Neural cell (in vitro differentiated cells): ENCODE measurements at regions not wholly inside any gene's neighbourhood (a gene's known extent, or its start where the extent isn't known, plus 50 kb on each side); places are given as distances from the start of the nearest gene placed in this dataset.

Source experiments
- H2AFZ ChIP-seq: fragments of 200-600, 300-800 bp; sonication (generic), shearing (Covaris generic); 2 replicates; pipeline ENCODE4 v1.6.0; 2014; ENCODE audit warnings: low read depth, mild to moderate bottlenecking, antibody characterized with exemption, low read length, moderate library complexity
- H3F3A ChIP-seq: fragments of 200-600 bp; shearing (Covaris generic); 2 replicates; pipeline ENCODE4 v1.6.1; 2016; ENCODE audit warnings: mild to moderate bottlenecking, moderate library complexity, mixed read lengths, antibody characterized with exemption, low read length; ENCODE audit not compliant: insufficient read depth, poor library complexity, severe bottlenecking
- H3K27ac ChIP-seq: fragments of 200-600, 300-800 bp; sonication (generic), shearing (Covaris generic); 2 replicates; pipeline ENCODE4 v1.5.1; 2014; ENCODE audit warnings: mild to moderate bottlenecking, low read length, moderate library complexity
- H3K27me3 ChIP-seq: fragments of 300-800, 200-600 bp; sonication (generic), shearing (Covaris generic); 2 replicates; pipeline ENCODE4 v1.6.0; 2014; ENCODE audit warnings: mild to moderate bottlenecking, low read depth, low read length, moderate library complexity; ENCODE audit not compliant: insufficient read depth
- H3K36me3 ChIP-seq: fragments of 300-800, 200-600 bp; sonication (generic), shearing (Covaris generic); 2 replicates; pipeline ENCODE4 v1.5.1; 2014; ENCODE audit warnings: mild to moderate bottlenecking, antibody characterized with exemption, low read length, moderate library complexity; ENCODE audit not compliant: insufficient read depth
- H3K4me2 ChIP-seq: fragments of 300-800, 200-600 bp; sonication (generic), shearing (Covaris generic); 2 replicates; pipeline ENCODE4 v1.6.0; 2014; ENCODE audit warnings: mild to moderate bottlenecking, low read length
- H3K4me3 ChIP-seq: fragments of 300-800, 200-600 bp; sonication (generic), shearing (Covaris generic); 2 replicates; pipeline ENCODE4 v1.5.1; 2014; ENCODE audit warnings: mild to moderate bottlenecking, low read length, moderate library complexity
- H3K79me2 ChIP-seq: fragments of 200-600 bp; shearing (Covaris generic); replicated peaks from 2 replicates; pipeline ENCODE4 v1.6.0; 2014; ENCODE audit warnings: mild to moderate bottlenecking, low read length, moderate library complexity; ENCODE audit not compliant: insufficient read depth
- H3K9ac ChIP-seq: fragments of 300-800, 200-600 bp; sonication (generic), shearing (Covaris generic); 2 replicates; pipeline ENCODE4 v1.6.1; 2016; ENCODE audit warnings: mild to moderate bottlenecking, low read length, mixed read lengths
- H3K9me2 ChIP-seq: fragments of 200-600 bp; shearing (Covaris generic); 2 replicates; pipeline ENCODE4 v1.6.1; 2016; ENCODE audit warnings: mild to moderate bottlenecking, low read length, mixed read lengths; ENCODE audit not compliant: insufficient read depth
- H3K9me3 ChIP-seq: fragments of 200-600, 300-800 bp; sonication (generic), shearing (Covaris generic); 2 replicates; pipeline ENCODE4 v1.6.1; 2016; ENCODE audit warnings: mild to moderate bottlenecking, mixed run types, low read length, moderate library complexity, mixed read lengths
- H4K20me1 ChIP-seq: fragments of 200-600 bp; shearing (Covaris generic); 2 replicates; pipeline ENCODE4 v1.6.1; 2016; ENCODE audit warnings: mild to moderate bottlenecking, mixed run types; ENCODE audit not compliant: insufficient read depth
- EP300 ChIP-seq: fragments of 450-650 bp; conservative IDR thresholded peaks from 2 replicates; pipeline ENCODE4 v1.6.1; 2014; ENCODE audit warnings: antibody characterized with exemption, mild to moderate bottlenecking, moderate library complexity; ENCODE audit not compliant: poor library complexity, severe bottlenecking
- EZH2 ChIP-seq: fragments of 200-600, 300-800 bp; shearing (Covaris generic), sonication (generic); IDR thresholded peaks from 2 replicates; pipeline ENCODE4 v1.6.1; 2014; ENCODE audit warnings: antibody characterized with exemption, low read length, borderline replicate concordance, mild to moderate bottlenecking; ENCODE audit not compliant: insufficient read depth, poor library complexity, severe bottlenecking
- MXI1 ChIP-seq: fragments of 450-650 bp; conservative IDR thresholded peaks from 2 replicates; pipeline ENCODE4 v1.6.1; 2014; ENCODE audit warnings: antibody characterized with exemption, mild to moderate bottlenecking; ENCODE audit not compliant: poor library complexity, severe bottlenecking
- POLR2AphosphoS5 ChIP-seq: IDR thresholded peaks from 2 replicates; pipeline ENCODE4 v1.6.1; 2012
- RAD21 ChIP-seq: fragments of 450-650 bp; conservative IDR thresholded peaks from 2 replicates; pipeline ENCODE4 v1.6.1; 2014; ENCODE audit warnings: antibody characterized with exemption, mild to moderate bottlenecking, moderate library complexity
- SMC3 ChIP-seq: fragments of 450-650 bp; conservative IDR thresholded peaks from 2 replicates; pipeline ENCODE4 v1.6.1; 2014; ENCODE audit warnings: antibody characterized with exemption, mild to moderate bottlenecking, moderate library complexity; ENCODE audit not compliant: poor library complexity
- TAF1 ChIP-seq: IDR thresholded peaks from 2 replicates; pipeline ENCODE4 v1.6.1; 2012; ENCODE audit warnings: low read depth
- TF ChIP-seq, protein P1 (sequence below): fragments of 450-650 bp; IDR thresholded peaks from 2 replicates; pipeline ENCODE4 v1.5.1; 2014; ENCODE audit warnings: antibody characterized with exemption, mild to moderate bottlenecking, moderate library complexity; ENCODE audit not compliant: poor library complexity, severe bottlenecking
- TF ChIP-seq, protein P2 (sequence below): IDR thresholded peaks from 2 replicates; pipeline ENCODE4 v1.6.1; 2012; ENCODE audit warnings: borderline replicate concordance

DNA sequence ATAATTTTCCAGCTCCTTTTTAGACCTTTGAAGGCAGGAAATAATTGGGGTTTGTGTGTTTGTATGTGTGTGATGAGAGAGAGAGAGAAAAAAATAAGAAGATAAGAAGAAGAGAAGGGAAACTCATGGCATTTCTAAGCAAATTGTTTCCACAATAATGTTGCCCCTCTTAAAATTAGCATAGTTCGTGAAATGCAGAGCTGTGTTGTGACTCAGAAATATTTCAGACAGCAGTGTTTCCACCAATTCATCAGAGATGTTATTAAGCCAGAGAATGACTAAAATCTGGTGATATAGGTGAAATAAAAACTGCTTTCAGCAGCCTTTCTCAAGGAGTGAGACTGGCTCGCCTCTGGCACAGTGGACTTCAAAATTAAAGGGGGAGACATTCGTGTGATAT is 65.9 kb upstream of the ARHGAP5 start:
- H3K36me3 ChIP-seq = no peaks in the 10 kb centered on the region
- no peak overlapping the region for H3K27ac ChIP-seq
- H2AFZ ChIP-seq = no peak overlapping the region
- no peaks in the 10 kb centered on the region for H3F3A ChIP-seq
- TF ChIP-seq MXI1 (no peak), EP300 (no peak), SMC3 (no peak), TAF1 (no peak), RAD21 (no peak), POLR2AphosphoS5 (no peak), EZH2 (no peak)
- TF ChIP-seq, protein P1, sequence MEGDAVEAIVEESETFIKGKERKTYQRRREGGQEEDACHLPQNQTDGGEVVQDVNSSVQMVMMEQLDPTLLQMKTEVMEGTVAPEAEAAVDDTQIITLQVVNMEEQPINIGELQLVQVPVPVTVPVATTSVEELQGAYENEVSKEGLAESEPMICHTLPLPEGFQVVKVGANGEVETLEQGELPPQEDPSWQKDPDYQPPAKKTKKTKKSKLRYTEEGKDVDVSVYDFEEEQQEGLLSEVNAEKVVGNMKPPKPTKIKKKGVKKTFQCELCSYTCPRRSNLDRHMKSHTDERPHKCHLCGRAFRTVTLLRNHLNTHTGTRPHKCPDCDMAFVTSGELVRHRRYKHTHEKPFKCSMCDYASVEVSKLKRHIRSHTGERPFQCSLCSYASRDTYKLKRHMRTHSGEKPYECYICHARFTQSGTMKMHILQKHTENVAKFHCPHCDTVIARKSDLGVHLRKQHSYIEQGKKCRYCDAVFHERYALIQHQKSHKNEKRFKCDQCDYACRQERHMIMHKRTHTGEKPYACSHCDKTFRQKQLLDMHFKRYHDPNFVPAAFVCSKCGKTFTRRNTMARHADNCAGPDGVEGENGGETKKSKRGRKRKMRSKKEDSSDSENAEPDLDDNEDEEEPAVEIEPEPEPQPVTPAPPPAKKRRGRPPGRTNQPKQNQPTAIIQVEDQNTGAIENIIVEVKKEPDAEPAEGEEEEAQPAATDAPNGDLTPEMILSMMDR = no peak
- TF ChIP-seq, protein P2, sequence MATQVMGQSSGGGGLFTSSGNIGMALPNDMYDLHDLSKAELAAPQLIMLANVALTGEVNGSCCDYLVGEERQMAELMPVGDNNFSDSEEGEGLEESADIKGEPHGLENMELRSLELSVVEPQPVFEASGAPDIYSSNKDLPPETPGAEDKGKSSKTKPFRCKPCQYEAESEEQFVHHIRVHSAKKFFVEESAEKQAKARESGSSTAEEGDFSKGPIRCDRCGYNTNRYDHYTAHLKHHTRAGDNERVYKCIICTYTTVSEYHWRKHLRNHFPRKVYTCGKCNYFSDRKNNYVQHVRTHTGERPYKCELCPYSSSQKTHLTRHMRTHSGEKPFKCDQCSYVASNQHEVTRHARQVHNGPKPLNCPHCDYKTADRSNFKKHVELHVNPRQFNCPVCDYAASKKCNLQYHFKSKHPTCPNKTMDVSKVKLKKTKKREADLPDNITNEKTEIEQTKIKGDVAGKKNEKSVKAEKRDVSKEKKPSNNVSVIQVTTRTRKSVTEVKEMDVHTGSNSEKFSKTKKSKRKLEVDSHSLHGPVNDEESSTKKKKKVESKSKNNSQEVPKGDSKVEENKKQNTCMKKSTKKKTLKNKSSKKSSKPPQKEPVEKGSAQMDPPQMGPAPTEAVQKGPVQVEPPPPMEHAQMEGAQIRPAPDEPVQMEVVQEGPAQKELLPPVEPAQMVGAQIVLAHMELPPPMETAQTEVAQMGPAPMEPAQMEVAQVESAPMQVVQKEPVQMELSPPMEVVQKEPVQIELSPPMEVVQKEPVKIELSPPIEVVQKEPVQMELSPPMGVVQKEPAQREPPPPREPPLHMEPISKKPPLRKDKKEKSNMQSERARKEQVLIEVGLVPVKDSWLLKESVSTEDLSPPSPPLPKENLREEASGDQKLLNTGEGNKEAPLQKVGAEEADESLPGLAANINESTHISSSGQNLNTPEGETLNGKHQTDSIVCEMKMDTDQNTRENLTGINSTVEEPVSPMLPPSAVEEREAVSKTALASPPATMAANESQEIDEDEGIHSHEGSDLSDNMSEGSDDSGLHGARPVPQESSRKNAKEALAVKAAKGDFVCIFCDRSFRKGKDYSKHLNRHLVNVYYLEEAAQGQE = no peak
- H4K20me1 ChIP-seq = no peaks in the 10 kb centered on the region
- no peaks in the 10 kb centered on the region for H3K79me2 ChIP-seq
- H3K4me3 ChIP-seq = no peak overlapping the region
- no peak overlapping the region for H3K4me2 ChIP-seq
- H3K27me3 ChIP-seq = no peaks in the 10 kb centered on the region
- no peaks in the 10 kb centered on the region for H3K9me2 ChIP-seq
- H3K9ac ChIP-seq = no peak overlapping the region
- no peaks in the 10 kb centered on the region for H3K9me3 ChIP-seq

DNA sequence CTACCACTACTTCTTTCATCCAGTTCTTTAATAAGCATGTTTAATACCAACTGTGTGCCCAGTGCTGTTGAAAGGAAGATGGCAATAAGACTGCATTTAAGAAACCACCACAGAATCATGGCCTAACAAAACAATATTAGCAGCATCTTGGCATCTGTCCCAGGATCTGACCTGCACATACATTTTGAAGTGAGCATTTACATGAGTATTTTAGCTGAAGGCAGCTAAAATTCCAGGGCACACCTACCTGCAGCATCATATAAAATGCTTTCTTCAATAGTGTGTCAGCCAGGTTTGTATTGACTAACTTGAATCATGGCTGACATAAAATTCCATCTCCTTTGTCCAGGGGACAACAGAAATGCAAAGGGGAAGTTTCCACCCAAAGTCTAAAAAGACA is 65.0 kb upstream of the ARHGAP5 start:
- Histone ChIP-seq H3K36me3 (no peaks in the 10 kb centered on the region), H3K4me3 (no peak overlapping the region), H3F3A (no peaks in the 10 kb centered on the region), H3K4me2 (no peak overlapping the region), H3K27me3 (no peaks in the 10 kb centered on the region), H3K9ac (no peak overlapping the region), H4K20me1 (no peaks in the 10 kb centered on the region), H3K79me2 (no peaks in the 10 kb centered on the region), H3K9me3 (no peaks in the 10 kb centered on the region), H2AFZ (no peak overlapping the region), H3K9me2 (no peaks in the 10 kb centered on the region), H3K27ac (no peak overlapping the region)
- TF ChIP-seq SMC3 (no peak), MXI1 (no peak), RAD21 (no peak), EZH2 (no peak), POLR2AphosphoS5 (no peak), EP300 (no peak), TAF1 (no peak)
- TF ChIP-seq, protein P2 = no peak
- TF ChIP-seq, protein P1 = no peak
